ENCODE measurements at regions not wholly inside any gene's neighbourhood (a gene's known extent, or its start where the extent isn't known, plus 50 kb on each side); places are given as distances from the start of the nearest gene placed in this dataset.

DNA sequence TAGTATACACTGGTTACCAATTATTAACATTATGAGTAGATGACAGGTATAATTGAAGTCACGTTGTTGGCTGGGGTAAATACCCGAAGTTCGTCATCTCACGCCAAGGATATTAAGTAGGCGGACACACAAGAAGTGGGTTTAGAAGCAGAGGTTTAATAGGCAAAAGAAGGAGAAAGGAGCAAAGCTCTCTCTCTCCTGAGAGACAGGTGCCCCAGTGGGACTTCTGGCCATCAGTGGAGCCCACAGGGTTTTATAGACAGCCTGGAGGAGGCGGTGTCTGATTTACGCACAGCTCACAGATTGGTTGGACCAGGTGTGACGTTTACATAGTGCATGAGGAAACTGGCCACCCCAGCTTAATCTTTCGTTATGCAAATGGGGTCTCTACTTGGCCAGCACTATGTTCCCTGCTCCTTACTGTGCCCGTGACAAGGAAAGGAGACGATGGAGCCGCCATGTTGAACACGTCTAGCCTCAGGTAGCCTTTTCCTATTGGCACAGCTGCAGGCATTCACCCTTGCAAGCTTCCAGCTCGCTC is 128.8 kb upstream of the KYNU start:
- ATAC-seq, result no peak
- H3K9me3 ChIP-seq, result no peaks in the 10 kb centered on the region
- H3K4me1 ChIP-seq, result no peaks in the 10 kb centered on the region
- no peaks in the 10 kb centered on the region for H3K27me3 ChIP-seq
- no peak for DNase-seq
- H3K36me3 ChIP-seq, result no peaks in the 10 kb centered on the region
- 87 to 90% (median 88%) methylated on average over 14 of the region's 14 CpGs for WGBS, 4 donors
- no peak overlapping the region for H3K27ac ChIP-seq
- H3K4me3 ChIP-seq, result no peak overlapping the region
- intact Hi-C loops (cut with DNase I), result no loop called here
- TF ChIP-seq, protein P1, sequence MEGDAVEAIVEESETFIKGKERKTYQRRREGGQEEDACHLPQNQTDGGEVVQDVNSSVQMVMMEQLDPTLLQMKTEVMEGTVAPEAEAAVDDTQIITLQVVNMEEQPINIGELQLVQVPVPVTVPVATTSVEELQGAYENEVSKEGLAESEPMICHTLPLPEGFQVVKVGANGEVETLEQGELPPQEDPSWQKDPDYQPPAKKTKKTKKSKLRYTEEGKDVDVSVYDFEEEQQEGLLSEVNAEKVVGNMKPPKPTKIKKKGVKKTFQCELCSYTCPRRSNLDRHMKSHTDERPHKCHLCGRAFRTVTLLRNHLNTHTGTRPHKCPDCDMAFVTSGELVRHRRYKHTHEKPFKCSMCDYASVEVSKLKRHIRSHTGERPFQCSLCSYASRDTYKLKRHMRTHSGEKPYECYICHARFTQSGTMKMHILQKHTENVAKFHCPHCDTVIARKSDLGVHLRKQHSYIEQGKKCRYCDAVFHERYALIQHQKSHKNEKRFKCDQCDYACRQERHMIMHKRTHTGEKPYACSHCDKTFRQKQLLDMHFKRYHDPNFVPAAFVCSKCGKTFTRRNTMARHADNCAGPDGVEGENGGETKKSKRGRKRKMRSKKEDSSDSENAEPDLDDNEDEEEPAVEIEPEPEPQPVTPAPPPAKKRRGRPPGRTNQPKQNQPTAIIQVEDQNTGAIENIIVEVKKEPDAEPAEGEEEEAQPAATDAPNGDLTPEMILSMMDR (IDR thresholded peaks at IDR 0.05), result no peak

DNA sequence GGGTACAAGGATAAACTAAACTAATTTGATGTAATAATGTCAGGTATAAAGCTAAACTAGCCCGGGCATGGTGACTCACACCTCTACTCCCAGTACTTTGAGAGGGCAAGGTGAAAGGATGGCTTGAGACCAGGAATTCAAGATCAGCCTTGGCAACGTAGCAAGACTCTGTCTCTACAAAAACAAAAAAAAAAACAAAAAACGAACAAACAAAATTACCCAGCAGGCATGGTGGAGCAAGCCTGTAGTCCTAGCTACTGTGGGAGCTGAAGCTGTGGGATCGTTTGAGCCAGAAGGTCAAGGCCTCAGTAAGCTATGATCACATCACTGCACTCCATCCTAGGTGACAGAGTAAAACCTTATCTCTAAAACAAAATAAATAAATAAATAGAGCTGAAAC is 131.8 kb upstream of the KYNU start:
- DNase-seq, result no peak
- Histone ChIP-seq H3K27me3 (no peaks in the 10 kb centered on the region), H3K27ac (no peak overlapping the region), H3K9me3 (peaks cover 0 to 13% (median 0%) of the 10 kb centered on the region in 12 donors), H3K4me3 (no peak overlapping the region), H3K36me3 (no peaks in the 10 kb centered on the region), H3K4me1 (no peaks in the 10 kb centered on the region)
- TF ChIP-seq, protein P1 (IDR thresholded peaks at IDR 0.05), result no peak
- no peak for TF ChIP-seq POLR2A (IDR thresholded peaks at IDR 0.05)
- no peak for ATAC-seq
- WGBS, 4 donors, result 46 to 61% (median 57%) methylated on average over 4 of the region's 4 CpGs
- intact Hi-C loops (cut with DNase I), result no loop called here

DNA sequence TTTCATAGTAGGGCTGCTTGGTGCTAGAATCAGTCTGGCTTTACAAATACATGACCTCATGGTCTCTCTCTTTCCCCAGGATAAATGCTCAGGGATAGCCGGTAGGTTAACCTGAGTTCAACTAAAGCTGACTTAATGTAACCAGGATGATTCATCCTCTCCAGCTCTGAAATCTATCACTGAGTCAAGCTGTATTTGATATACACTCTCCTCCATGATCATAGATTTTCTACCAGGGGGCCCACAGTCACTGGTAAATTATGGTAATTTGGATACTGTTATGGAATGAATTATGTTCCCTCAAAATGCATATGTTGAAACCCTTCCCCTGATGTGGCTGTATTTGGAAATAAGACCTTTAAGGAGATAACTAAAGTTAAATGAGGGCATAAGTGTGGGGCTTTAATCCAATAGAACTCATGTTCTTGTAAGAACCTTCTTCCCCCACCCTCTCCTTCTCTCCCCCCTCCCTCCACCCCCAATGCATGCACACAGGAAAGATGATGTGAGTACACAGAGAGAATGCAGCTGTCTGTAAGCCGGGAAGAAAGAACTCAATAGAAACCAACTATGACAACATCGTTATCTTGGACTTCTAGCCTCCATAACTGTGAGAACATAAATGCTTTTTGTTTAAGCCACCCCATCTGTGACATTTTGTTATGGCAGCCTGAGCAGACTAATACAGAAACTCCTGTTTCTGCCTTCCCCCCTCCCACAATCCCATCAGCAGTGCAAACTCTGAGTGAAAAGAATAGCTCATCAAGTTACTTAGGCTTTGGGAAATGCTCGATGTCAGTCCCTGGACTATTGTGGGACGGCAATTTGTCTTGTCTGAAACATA is 134.9 kb upstream of the KYNU start:
- H3K9me3 ChIP-seq, result peaks cover 0 to 13% (median 0%) of the 10 kb centered on the region in 12 donors
- no peaks in the 10 kb centered on the region for H3K27me3 ChIP-seq
- H3K4me3 ChIP-seq, result no peak overlapping the region
- TF ChIP-seq, protein P1 (IDR thresholded peaks at IDR 0.05), result no peak
- TF ChIP-seq POLR2A (IDR thresholded peaks at IDR 0.05), result no peak
- no peaks in the 10 kb centered on the region for H3K36me3 ChIP-seq
- ATAC-seq (no peak), DNase-seq (no peak)
- intact Hi-C loops (cut with DNase I), result no loop called here
- no peaks in the 10 kb centered on the region for H3K4me1 ChIP-seq
- WGBS, 4 donors, result 73 to 83% (median 79%) methylated on average over 5 of the region's 5 CpGs
- H3K27ac ChIP-seq, result no peak overlapping the region

DNA sequence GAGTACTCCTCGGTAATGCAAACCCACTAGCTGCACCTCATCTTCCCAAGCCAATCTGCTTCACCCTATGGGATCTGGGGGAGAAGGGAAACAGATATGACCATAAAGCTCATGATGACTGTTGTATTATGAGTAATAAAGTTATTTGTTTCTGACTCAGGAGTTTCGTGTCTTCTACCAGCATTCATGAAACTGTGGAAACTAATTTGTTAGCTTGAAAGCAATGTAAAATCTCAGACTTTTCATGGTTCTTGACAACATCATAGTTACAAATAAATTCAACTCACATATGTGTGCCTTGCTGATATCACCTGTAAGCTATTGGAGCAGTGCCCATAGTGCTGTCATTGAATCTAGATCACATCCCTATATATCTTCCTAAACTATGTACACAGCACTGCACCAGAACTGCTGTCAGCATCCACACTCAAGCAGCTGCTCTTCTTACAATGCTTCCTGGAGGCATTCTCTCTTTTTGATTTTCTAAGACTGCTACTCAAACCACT is 135.6 kb upstream of the KYNU start:
- Histone ChIP-seq H3K36me3 (no peaks in the 10 kb centered on the region), H3K4me3 (no peak overlapping the region), H3K27me3 (no peaks in the 10 kb centered on the region), H3K9me3 (peaks cover 0 to 13% (median 0%) of the 10 kb centered on the region in 12 donors), H3K27ac (no peak overlapping the region), H3K4me1 (no peaks in the 10 kb centered on the region)
- WGBS, 4 donors, result 92 to 97% (median 93%) methylated on average over 2 of the region's 2 CpGs
- no peak for ATAC-seq
- DNase-seq, result no peak
- intact Hi-C loops (cut with DNase I), result no loop called here
- TF ChIP-seq POLR2A (IDR thresholded peaks at IDR 0.05), result no peak
- TF ChIP-seq, protein P1 (IDR thresholded peaks at IDR 0.05), result no peak
